ENCODE measurements at regions not wholly inside any gene's neighbourhood (a gene's known extent, or its start where the extent isn't known, plus 50 kb on each side); places are given as distances from the start of the nearest gene placed in this dataset.

- DNase-seq: no peak
Observed at GRCh38 chr14:101383737-101384338, 177.5 kb upstream of the DIO3 start.

GRCh38 chr14:101394374-101394773 lies 166.9 kb upstream of the DIO3 start:
- no peak for DNase-seq

GRCh38 chr14:101395779-101396178 lies 165.5 kb upstream of the DIO3 start:
- DNase-seq: no peak

GRCh38 chr14:101397206-101397605 lies 164.1 kb upstream of the DIO3 start:
- no peak for DNase-seq

- no peak for DNase-seq
Observed at GRCh38 chr14:101398011-101398410, 163.3 kb upstream of the DIO3 start.

- no peak for DNase-seq
Observed at GRCh38 chr14:101399737-101400517, 161.4 kb upstream of the DIO3 start.

- DNase-seq: no peak
Observed at GRCh38 chr14:101400830-101401229, 160.5 kb upstream of the DIO3 start.

GRCh38 chr14:101402936-101403660 lies 158.2 kb upstream of the DIO3 start:
- DNase-seq: no peak

GRCh38 chr14:101404426-101405170 lies 156.7 kb upstream of the DIO3 start:
- DNase-seq: no peak

GRCh38 chr14:101405171-101405883 lies 156.0 kb upstream of the DIO3 start:
- no peak for DNase-seq

- DNase-seq: no peak
Observed at GRCh38 chr14:101406921-101407320, 154.4 kb upstream of the DIO3 start.

GRCh38 chr14:101407328-101407727 lies 154.0 kb upstream of the DIO3 start:
- DNase-seq: no peak

GRCh38 chr14:101408077-101408831 lies 153.0 kb upstream of the DIO3 start:
- DNase-seq: no peak

- DNase-seq: no peak
Observed at GRCh38 chr14:101409006-101409543, 152.2 kb upstream of the DIO3 start.

- DNase-seq: no peak
Observed at GRCh38 chr14:101410126-101410525, 151.2 kb upstream of the DIO3 start.

GRCh38 chr14:101411151-101411550 lies 150.1 kb upstream of the DIO3 start:
- no peak for DNase-seq

GRCh38 chr14:101411779-101412178 lies 149.5 kb upstream of the DIO3 start:
- DNase-seq: no peak

GRCh38 chr14:101412739-101413138 lies 148.6 kb upstream of the DIO3 start:
- no peak for DNase-seq

GRCh38 chr14:101417434-101417833 lies 143.9 kb upstream of the DIO3 start:
- no peak for DNase-seq

GRCh38 chr14:101418601-101419000 lies 142.7 kb upstream of the DIO3 start:
- DNase-seq: no peak

- DNase-seq: no peak
Observed at GRCh38 chr14:101426466-101426865, 134.8 kb upstream of the DIO3 start.

GRCh38 chr14:101428409-101428808 lies 132.9 kb upstream of the DIO3 start:
- DNase-seq: no peak

Data from NCI-H2171 (cell line).